ENCODE measurements at regions not wholly inside any gene's neighbourhood (a gene's known extent, or its start where the extent isn't known, plus 50 kb on each side); places are given as distances from the start of the nearest gene placed in this dataset.
"Not testable (repeated sequence)": the region's sequence is repeated elsewhere in the genome, so short reads cannot be mapped to it uniquely, and the experiment has no call there.

DNA sequence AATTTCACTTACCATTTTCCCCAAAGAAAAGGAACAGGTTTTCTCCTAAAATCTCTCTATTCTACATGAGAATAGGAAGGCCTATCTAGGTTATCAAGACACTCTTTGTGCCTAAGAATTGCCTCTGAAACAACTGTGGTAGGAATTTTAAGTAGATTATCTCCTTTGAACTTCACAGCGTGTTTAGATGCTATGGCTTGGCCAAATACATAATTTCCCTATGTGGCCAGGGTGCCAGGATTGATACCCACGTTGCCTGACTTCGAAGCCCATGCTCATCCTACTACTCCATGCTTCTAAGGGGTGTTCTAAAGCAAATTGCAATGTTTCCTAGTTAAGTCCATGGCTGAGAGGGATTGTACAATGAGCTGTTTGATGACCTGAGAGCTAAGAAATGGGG, 241.5 kb upstream of the FBXO33 start:
- DNase-seq (ENCODE audit: low read depth in 2 of 2), result no peak

DNA sequence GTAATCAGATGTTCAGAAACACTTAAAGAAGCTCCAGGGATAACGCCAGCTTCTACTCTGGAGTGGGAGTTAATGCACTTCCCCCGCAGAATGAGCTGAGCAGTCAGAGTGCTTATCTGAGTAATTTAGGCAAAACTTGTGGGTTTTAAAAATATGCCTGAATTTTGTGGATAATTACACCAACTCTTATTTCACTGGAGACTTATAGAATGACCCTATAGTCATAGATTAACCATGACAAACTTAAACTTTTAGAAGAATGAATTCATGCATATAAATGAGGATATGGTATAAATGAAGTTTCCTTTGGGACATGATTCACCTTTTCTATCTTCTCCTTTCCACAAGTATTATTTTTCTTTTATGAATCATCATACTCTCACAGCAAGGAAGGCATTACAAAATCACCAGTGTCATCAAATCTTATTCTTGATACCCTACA, 241.1 kb upstream of the FBXO33 start:
- DNase-seq (ENCODE audit: low read depth in 2 of 2), result no peak

DNA sequence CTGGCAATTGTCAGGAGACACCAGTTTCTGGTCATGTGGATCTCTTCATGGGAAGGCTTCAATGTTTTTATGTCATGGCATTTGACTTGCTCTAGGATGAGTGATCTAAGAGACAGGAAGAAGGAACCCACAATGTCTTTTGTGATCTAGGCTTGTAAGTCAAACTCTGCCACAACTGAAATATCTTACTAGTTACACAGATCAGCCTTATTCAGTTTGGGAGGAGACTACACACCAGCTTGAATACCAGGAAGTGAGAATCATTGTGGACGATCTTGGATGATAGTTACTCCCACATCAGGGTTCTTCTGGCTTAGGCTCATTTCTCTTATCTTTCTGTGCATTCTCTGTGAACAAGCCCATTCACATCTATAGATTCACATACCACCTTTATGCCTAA, 236.2 kb upstream of the FBXO33 start:
- DNase-seq (ENCODE audit: low read depth in 2 of 2), result no peak

DNA sequence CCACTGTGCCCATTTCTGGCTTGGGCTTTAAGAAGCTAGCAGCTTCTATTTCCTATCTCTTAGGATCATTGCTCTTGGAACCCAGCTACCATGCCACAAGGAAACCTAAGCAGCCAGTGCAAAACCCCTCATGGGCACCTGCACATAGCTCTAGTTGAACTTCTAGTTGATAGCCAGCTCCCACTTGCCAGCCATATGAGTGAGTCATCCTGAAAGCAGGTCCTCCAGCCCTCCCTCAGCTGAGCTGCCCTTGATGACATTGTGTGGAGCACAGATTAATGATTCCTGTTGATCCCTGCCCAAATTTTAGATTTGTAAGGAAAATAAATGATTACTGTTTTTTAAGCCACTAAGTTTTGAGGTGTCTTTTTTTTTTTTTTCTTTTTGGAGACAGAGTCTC, 234.2 kb upstream of the FBXO33 start:
- no peak for DNase-seq (ENCODE audit: low read depth in 2 of 2)

DNA sequence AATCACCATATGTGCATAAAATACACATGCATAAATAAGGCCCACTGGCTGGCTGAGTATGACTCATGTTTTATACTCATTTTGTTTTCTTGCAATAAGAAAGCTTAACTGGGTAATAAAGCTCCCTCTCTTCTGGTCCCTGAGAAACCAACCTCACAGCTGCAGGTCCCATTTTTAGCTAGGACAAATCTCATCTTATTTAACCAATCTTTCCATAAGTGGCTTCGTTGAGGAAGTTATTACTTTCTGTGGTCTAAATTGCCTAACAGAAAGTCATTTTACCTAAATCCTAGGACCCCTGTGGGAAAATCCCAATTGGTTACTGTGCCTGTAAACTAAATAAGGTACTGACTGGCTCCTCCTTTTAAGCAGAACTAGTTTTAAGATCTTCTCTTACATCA, 232.8 kb upstream of the FBXO33 start:
- DNase-seq (ENCODE audit: low read depth in 2 of 2), result no peak

DNA sequence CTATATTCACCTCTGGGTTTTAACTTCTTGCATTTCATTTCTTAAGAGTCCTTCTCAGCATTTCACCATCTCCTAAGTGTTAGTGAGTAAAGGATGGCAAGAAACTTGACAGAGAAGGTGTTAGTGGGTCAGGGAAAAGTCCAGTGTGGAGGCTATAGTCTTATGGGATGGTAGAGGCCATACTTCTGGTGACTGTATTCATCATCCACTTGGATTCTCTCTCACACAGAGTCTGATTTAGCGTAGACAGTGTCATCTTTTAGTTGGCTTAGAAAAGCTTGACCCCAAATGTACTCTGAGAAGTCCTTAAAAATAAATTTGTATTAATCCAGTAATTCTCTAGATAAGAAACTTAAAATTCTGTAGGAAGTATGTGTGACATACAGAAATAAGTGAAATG, 232.4 kb upstream of the FBXO33 start:
- DNase-seq (ENCODE audit: low read depth in 2 of 2), result no peak

DNA sequence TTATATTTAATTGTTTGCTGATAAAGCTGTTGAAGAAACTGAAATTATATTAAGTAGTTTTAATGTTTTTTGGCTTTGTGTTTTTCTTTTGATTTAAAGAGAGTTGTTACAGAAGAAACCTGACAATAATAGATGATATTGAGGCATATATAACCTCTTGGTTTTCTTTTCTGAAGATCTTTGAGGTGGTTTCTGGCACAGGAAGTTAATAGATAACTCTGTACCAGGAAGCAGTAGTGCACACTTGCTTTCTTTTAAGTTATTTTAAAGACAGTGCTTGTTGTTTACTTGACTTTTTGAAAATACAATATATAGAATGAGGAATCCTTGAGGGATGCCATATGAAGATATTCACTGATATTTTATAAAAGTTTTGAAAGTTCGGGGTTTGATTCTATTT, 209.0 kb upstream of the FBXO33 start:
- DNase-seq (ENCODE audit: low read depth in 2 of 2), result no peak

DNA sequence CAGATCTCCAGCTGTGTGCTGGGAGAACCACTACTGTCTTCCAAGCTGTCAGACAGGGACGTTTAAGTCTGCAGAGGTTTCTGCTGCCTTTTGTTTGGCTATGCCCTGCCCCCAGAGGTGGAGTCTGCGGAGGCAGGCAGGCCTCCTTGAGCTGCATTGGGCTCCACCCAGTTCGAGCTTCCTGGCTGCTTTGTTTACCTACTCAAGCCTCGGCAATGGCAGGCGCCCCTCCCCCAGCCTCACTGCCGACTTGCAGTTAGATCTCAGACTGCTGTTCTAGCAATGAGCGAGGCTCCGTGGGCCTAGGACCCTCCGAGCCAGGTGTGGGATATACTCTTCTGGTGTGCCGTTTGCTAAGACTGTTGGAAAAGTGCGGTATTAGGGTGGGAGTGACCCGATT, 206.8 kb upstream of the FBXO33 start:
- DNase-seq (ENCODE audit: low read depth in 2 of 2), result not testable (repeated sequence)

DNA sequence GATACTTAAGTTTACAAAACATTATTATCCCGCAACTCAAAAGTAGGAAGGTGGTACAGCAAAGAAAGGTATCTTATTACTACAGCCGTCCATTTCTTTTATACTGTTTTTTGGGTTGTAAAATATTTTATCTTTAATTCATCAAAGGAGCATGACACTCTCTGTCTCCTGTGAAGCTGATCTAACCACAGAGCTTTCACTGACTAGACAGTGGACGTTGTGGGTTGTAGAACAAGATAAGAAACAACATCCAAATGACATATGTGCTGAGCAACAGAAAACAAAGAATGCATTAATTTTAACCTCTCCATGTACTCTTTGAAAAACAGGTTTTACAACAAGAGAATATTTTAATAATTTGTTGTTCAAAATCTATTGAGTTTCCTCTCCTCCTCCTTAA, 195.9 kb upstream of the FBXO33 start:
- DNase-seq (ENCODE audit: low read depth in 2 of 2), result no peak

DNA sequence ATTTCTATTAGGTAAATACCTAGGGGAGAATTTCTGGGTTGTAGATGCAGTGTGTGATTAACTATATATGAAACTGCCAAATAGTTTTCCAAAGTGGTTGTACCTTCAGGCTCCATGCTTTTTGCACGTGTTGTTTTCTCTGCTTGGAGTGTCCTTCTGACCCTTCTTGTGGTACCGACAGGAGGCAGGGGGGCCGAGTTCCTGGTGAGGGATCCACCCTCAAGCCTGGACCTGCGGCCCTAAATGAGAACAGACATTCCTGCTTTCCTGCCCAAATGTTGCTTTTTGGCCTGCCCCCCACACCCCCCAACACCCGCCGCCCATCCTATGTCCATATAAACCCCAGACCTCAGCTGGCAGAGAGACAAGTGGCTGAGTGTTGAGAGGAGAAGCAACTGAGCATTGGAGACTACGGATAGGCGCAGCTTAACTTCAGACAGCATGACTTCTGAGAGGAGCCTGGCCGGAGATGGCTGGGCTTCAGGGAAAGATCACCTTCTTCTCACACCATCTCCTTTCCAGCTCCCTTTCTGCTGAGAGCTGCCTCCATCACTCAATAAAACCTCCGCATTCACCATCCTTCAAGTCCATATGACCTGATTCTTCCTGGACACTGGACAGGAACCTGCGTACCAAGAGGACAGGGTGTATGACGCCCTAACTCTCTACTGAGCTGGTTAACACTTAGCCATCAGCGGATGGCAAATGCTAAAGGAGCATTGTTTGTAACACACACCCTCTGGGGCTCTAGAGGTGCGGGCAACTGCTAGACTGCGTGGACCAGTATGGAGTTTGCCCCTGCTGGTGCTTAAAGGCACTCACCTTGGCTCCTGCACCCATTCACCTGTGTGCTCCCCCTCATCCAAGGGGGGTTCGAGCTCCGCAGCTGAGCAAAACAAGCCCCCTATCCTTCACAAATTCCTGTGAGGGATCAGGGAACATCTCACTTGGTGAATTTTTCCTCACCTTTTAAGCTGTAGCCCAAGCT, 194.7 kb upstream of the FBXO33 start:
- no peak for DNase-seq (ENCODE audit: low read depth in 2 of 2)

DNA sequence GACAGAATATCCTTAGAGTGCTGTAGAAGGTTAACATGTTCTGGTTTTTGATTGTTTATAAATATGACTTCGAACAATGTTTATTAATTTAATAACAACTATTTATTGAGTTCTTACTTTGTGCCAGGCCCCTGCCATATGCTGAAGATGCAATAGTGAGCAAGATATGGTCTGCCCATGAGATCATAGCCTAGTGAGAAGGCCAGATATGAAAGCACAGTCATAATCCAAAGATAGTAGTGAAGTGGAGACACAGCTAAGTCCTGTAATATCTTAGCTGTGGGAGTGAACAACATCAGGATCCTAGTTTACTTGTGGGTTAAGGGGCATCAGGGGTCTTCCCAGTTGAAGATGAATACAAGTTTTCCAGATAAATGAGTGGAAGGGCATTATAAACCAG, 189.4 kb upstream of the FBXO33 start:
- no peak for DNase-seq (ENCODE audit: low read depth in 2 of 2)

DNA sequence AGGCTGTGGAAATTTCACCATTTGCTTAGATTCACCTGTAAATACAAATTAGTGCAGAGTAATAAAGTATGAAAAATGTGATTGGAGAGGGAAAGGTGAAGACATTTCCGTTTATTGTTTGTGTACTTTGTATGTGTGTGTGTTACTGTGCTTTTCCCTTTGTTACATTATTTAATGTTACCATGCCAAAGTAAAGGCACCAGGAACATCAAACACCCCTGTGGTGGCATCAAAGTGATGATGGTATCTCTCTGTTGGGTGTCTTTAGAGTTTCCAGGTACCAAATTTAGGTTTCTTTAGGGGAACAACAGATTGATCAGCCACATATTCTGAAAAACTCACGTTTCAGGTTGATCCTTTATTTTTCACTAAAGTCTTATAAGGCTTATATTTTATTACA, 189.0 kb upstream of the FBXO33 start:
- DNase-seq (ENCODE audit: low read depth in 2 of 2), result no peak

DNA sequence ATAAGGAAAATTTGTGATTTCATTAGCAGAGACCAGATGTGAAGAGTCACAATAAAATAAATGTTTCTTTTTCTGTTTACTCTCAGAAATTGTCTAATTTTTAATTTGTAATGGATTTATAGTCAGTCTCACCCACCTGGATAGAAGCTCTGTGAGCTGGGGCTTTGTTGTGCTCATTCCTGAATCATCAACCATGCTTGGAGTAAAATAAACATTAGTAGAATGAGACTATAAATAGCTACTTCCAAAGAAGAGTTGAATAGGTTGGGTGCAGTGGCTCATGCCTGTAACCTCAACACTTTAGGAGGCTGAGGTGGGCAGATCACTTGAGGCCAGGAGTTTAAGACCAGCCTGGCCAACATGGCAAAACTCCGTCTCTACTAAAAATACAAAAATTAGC, 185.3 kb upstream of the FBXO33 start:
- DNase-seq (ENCODE audit: low read depth in 2 of 2), result no peak

DNA sequence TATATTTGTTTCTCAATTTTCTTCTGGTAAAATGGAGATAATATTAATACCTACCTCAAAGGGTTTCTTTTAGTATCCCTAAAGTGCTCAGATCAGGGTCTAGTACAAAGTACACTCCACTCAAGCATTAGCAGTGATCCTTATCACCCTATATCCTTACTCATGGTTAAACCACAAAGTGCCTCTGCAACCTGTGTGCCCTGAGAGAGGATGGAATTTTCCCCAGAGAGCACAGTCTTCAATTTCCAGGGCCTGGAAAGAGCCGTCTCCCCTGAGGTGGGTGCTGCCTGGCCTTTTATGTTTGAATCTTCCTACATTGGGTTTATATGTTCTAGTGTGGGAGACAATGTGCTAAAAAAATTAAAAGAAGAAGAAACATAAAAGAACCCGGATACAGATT, 183.1 kb upstream of the FBXO33 start:
- DNase-seq (ENCODE audit: low read depth in 2 of 2), result no peak

DNA sequence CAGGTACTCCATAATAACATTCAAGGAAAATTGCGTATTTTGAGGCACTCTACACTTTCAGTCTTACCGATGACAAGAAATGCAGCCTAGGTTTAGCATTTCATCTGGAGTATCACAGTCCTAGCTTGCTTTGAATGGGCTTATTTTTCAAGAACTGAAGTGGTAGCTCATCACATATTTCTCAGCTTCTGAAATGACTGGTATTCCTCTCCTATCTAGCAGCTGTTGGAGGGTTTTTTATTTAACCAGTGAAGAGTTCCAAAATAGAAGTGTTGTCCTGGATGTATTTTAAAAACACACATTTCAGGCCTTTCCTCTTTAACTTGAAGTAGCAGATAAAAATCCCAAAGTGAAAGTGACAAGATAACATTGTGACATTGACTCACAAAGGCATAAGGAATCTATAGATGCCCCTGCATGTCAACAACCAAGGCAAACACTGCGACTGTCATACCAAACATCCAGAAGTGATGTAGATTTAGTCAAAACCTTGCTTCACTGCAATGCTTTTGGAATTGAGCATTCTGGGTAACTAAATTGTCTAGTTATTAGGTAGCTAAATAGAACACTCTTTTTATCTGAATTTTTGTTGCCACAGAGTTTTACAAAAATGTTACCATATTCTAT, 182.2 kb upstream of the FBXO33 start:
- no peak for DNase-seq (ENCODE audit: low read depth in 2 of 2)

DNA sequence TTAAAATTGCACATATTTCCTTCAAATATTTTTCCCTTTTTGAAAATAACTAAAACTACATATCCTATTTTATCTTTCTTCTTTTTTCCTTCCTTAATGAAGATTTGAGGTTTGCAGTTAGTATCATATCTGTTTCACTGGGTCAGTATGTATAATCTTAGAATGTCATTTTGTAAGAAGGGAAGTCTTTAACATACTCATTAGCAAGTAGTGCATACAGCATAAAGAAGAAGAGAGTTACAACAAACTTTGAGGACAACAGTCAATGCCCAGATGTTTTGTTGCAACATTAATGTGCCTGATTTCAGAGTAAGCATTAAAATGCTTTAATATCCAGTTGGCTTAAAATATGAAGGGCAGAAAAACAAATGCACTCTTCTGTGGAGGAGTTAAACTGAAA, 176.9 kb upstream of the FBXO33 start:
- no peak for DNase-seq (ENCODE audit: low read depth in 2 of 2)

DNA sequence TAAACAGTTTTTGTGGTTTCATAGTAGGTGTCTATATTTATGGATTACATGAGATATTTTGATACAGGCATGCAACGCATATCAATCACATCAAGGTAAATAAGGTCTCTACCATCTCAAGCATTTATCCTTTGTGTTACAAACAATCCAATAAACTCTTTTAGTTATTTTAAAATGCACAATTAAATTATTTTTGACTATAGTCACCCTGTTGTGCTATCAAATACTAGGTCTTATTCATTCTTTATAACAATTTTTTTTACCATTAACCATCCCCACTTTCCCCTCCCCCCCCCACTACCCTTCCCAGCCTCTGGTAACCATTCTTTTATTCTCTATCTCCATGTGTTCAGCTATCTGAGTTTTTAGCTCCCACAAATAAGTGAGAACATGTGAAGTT, 175.7 kb upstream of the FBXO33 start:
- no peak for DNase-seq (ENCODE audit: low read depth in 2 of 2)

DNA sequence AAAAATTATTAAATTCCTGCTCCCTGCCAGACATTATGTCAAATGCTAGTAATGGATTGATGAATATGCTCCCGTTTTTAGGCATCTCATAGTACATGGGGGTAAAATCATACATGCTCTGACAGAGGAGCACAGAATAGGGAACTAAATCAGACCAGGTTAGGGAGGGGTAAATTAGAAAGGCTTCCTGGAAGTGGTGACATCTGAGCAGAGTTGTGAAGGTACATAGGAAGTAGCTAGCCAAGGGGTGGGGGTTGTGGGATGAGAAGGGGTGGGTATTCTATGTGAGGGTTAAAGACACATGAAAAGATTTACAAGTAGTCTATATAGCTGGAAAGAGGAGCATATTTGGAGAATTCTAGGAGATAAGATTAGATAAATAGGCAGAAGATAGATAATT, 171.7 kb upstream of the FBXO33 start:
- no peak for DNase-seq (ENCODE audit: low read depth in 2 of 2)

DNA sequence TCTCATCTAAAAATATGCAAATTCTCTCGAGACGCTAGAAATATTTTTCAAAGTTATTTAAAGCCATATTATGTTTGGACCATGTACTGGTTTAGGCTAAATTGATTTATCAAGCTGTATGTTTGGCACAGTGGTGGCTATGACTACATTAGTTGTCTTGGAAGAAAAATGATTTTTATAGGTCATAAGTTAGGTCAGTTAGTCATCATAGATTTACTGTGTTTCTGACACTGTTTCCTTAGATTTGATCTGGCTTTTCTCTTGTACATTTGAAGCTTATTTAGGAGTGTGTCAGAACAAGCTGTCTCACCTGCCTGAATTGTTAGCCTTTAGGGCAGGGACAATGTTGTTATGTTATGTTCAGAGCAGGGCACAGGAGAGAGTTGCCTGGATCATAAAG, 161.1 kb upstream of the FBXO33 start:
- no peak for DNase-seq (ENCODE audit: low read depth in 2 of 2)

DNA sequence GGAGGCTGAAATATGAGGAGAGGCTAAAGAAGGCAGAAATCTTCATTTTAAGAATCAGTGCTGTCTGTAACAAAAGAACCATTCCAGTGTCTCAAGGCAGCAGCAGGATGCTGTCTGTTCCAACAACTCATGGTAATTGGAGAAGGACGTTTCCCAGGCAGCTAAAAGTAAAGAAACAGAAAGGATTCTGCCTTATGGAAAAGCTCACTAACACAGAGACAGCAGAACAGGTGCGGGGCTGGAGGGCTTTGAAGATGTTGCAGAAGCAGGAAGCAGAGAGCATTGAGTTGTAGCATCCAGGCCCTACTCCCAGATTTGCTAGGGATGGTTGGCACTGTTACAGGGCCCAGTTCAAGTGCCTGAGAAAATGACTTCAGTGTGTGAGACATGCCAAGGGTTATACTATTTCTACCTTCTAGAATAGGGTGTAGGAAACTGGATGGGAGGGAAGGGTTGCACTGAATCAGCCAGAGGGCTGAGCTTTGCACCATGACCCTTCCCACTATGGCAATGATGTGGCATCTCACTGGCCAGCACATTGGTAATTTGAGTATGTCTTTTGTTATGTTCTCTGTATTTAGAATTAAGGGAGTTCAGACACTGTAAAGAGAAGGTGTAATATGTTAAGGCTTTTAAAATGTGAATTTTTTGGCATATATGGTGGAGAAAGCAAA, 160.0 kb upstream of the FBXO33 start:
- DNase-seq (ENCODE audit: low read depth in 2 of 2), result no peak

DNA sequence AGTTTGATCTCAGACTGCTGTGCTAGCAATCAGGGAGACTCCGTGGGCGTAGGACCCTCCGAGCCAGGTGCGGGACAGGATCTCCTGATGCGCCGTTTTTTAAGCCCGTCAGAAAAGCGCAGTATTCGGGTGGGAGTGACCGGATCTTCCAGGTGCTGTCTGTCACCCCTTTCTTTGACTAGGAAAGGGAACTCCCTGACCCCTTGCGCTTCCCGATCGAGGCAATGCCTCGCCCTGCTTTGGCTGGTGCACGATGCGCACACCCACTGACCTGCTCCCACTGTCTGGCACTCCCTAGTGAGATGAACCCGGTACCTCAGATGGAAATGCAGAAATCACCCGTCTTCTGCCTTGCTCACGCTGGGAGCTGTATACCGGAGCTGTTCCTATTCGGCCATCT, 157.6 kb upstream of the FBXO33 start:
- not testable (repeated sequence) for DNase-seq (ENCODE audit: low read depth in 2 of 2)

DNA sequence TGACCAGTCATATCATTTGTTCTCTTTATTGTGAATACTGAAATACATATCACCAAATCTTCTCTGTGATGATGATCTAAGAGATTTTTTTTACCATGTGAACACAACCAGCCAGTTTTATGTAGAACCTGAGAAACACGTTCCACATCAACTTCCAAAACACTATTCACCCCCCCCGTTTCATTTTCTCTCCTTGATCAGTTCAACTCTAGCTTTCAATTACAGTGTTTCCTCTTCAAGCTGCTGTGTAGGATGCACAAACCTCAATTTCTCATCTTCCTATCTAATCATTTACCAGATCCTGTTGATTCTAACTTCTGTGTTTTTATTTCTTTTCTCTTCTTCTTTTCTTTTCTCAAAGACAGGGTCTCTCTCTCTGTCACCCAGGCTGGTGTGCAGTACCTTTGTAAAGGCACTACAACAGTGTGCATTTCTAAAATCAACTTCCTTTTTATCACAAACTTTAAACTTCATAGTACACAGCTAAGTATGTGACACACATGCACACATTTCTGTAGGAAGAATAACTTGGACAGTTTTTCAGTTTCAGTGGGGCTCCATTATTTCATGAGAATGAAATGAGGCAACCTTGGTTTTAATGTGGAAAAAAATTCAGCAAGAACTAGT, 149.9 kb upstream of the FBXO33 start:
- DNase-seq (ENCODE audit: low read depth in 2 of 2), result no peak
